HG03354 (cell line): ENCODE measurements at regions not wholly inside any gene's neighbourhood (a gene's known extent, or its start where the extent isn't known, plus 50 kb on each side); places are given as distances from the start of the nearest gene placed in this dataset.
"Not testable (repeated sequence)": the region's sequence is repeated elsewhere in the genome, so short reads cannot be mapped to it uniquely, and the experiment has no call there.

Experiments used
- ATAC-seq: cut with Tn5 transposase; IDR thresholded peaks from one replicate; pipeline ENCODE4 v1.9.1; 2021; ENCODE audit warnings: mild to moderate bottlenecking; ENCODE audit not compliant: unreplicated experiment, poor library complexity, severe bottlenecking

DNA sequence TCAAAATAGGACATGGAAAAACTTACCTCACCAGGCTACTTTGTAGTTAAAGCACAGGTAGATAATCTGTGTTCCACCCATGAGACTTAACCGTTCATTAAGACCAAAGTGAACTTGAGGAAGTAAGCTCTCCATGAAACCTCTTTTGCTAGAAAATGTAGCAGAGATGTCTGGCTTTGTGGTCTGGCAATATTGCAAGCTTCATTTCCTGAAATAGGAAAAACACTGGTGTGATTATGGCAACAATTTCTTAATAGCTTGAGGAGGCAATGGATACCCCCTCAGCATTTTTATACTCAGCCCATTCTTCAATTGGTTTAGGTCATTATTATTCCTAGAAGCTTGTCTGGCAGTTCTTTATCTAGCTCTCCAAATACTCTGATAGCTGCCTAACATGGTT lies 957.3 kb downstream of the IGSF11 start:
- ATAC-seq = no peak

DNA sequence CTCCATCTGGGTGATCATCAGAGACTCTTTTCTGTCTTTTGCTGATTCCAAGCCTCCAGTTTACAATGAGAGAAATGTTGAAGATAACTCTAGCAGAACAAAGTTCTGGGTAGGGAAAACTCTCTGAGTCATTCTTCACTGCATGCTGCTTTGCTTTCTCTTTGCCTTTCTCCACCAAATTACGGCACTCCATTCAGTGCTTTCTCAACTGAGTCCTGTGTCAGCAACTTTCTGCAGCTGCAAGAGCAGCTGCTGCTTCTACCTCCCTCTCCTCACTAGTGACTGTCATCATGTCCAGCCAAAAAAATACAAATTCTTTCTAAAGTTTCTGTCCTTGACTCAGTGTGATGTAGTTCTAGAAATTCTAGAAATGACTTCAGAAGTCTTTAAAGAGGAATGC lies 953.8 kb downstream of the IGSF11 start:
- no peak for ATAC-seq

DNA sequence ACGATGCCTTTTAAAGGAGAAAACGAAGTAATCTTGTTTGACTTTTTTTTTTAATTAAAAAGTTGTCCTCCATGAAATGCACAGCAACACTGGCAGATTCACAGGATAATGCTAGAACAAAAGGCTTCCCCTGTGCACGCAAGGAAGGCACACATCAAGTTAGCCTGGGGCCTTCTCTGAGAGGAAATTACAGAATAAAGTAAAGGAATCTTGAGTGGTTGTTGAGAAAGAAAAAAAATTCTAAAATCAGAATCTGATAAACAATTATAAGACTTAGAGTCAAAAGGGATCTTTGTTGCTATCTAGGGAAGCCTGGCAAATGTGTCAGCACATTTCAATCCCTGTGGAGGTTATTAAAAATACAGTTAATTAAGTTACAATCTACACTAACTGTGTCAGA lies 946.0 kb downstream of the IGSF11 start:
- no peak for ATAC-seq

DNA sequence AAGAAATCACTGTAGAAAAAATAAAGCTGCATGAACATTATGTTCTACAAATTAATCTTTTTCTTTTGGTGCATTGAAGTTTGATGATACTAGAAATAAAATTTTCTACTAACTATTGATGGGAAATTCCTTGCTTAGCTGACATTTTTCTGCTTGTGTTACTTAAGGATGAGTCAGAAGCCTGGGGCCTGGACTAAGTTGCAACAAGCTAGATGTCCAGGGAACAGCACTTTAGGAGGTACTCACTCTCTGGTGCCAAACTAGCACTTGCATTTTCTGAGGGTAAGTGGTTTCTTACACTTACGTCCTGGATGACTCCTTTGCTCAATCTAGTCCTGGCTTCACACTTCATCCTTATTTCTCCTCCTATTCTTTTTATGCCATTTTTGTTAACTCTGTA lies 945.1 kb downstream of the IGSF11 start:
- no peak for ATAC-seq

DNA sequence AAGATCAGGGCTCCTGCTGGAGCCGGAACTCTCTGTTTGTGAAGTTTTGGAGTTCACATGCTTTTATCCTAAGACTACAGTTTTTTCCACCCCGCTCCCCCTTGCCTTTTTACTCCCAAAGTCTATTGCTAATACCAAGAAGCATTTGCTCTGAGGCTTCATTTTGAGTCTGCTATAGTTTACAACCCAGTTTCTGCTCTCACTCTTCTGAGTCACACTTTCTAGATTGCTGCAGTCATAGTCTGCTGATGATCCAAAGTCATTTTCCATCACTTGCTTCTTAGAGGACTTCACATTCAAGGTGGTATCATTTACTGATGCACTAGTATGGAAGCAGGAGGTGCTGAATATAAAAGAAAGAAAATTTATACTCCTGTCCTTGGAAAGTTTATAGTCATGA lies 937.4 kb downstream of the IGSF11 start:
- no peak for ATAC-seq

DNA sequence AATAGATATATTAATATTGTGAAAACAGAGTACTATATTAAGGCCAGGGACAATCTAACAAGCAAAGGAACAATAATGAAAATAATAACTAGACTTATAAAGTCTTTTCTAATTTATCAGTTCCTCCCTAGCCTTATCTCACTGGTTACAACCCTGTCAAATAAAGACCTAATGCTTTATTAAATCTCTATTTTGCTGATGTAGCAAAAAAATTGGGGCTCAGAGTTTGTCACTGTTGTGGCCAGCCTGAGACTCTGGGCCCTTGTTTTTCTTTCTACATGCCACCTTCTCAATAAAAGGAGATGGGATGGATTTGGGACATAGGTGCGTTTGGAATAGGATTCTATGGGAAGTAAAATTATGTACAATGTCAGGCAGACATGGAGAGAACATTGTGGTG lies 937.0 kb downstream of the IGSF11 start:
- ATAC-seq = no peak

DNA sequence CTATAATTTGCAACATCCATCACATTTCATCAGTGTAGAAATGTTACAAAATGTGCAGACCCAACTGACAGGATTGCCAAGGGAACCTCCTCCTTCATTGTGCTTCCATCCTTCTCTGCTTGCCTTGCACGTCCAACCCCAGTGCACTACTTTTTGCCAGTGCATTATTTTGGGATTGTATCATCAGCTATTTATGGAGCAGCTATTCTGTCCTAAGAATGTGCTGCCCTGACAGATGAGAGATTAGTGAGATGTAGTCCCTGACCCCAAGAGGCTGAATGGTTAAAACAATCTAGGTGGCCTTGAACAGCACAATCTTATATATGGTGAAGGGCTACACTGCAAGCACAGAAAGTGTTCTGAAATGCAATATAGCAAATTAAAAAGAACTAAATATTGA lies 935.8 kb downstream of the IGSF11 start:
- no peak for ATAC-seq

DNA sequence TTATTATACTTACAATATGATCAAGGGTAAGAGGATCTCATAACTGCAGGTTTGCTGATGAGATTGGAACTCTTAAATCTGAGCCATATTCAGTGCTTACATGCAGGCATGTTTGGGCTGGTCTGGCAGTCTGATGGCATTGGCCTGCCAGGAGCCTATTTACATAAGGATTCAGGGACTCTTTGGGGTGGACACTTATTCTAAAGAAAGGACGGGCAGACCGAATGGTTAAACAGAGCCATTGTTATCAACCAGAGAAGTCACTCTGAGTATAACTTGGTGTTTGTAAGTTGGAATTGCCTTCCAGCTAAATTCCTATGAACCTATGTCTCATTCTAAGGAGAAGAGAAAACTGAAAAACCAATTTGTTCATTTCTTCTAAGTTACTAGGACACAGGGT lies 932.8 kb downstream of the IGSF11 start:
- no peak for ATAC-seq

DNA sequence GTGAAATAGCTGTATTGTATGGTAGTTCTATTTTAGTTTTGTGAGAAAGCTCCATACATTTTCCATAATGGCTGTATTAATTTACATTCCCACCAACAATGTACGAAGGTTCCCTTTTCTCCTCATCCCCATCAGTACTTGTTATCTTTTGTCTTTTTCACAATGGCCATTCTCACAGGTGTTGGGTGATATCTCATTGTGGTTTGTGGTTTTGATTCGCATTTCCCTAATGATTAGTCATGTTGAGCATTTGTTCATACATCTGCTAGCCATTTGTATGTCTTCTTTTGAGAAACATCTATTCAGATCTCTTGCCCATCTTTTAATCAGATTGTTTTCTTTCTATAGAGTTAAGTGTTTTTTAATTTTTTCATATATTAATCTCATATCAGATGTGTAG lies 931.9 kb downstream of the IGSF11 start:
- ATAC-seq = no peak

DNA sequence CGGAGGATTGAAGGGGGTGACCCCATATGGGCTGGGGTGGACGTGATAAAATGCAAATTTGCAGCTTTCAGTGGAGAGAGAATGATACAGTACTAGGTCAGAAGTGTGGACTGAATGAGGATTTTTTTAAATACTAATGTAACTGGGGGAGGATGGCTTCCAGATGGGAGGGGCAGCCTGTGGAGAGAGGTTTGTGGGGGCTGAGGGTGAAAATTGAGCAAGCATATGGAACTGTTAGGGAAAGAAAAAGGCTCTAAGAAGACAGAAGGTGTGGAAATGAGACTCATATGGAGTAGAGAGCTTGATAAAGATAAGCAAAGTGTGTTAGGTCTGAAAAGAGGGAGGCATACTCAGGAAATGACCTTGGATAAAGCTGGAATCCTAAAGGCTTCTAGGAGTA lies 926.4 kb downstream of the IGSF11 start:
- ATAC-seq = no peak

DNA sequence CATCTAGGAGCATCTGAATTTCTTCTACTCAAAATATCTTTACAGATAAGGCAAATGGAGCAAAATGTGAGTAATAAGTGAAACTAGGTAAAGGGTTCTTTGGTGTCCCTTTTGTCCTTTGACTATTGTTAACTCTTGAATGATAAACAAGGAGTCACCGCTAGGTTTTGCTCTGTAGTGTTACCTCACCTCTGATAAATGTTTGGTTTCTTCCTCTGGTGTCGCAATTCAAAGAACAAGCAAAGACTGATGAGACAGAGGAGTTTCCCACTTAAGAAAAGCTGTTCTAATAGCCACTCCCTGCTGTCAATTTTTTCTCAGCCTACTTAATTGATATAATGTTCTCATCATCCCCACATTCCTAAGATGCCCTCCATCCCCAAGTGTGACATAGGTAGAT lies 925.9 kb downstream of the IGSF11 start:
- no peak for ATAC-seq

DNA sequence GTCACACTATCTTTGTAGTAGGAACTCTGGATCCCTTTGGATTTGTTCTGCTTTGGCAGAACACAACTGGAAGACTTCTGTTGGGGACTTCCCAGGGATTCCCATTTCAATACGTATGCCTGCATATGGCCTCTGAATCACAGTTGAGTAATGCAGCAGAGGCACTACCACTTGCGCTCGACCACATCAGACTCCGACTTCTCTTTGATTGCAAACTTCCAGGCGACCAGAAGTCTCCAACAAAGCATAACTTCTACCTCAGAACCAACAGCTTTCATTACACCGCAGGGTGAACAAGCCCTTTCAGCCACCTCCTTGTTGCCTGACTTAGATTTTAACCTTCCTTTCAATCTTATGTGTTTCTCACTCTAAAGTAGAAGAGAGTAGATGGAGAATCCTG lies 924.4 kb downstream of the IGSF11 start:
- ATAC-seq = no peak

DNA sequence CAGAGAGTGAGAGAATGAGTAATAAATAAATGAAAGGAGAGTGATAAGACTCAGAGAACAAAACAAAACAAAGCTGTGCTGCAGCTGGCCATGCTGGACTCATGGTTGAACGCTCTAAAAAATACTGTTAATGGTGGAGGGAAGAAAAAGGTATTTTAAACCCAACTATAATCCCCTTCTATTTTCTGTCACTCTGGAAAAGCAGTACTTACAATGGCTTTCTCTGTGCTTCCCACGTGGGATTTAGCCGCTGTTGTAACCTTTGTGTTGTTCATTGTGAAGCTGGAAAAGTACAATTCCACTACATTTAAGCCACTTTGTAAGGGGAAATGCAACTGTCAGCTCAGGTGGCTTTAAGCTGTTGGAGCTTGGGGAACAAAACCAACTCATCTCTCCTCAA lies 917.7 kb downstream of the IGSF11 start:
- no peak for ATAC-seq

DNA sequence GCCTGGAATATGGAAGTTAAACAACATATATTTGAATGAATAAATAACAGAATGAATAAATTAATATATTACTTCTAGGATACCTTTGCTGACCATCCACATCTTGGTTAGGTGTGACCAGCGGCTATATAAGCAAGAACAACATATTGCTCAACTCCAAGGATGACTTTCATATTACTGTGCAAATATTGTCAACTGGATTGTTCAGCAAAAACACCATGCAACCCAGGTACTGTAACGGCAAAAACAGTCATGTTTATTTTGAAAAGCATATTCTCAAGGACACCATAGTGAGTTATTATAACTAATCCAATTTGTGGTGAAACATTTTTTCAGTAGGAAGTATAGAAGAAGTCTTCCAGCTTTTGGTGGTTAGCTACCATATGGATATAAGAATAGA lies 907.9 kb downstream of the IGSF11 start:
- no peak for ATAC-seq

DNA sequence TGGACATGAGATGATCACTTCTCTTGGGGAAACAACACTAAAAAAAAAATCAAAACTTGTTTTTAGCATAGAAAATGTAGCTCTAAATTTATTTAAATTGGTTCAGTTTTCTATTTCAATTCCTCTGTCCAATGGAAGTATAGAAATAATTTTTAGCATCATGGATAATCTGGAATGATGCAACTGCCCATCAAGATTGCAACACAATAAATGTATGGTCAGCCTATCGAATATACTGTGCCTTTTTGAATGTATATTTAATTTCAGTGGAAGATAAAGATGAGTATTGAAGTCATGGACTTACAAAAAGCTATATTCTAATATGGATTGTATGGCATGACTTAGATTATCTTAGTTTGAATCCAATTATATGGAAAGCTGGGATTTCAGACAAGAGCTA lies 906.7 kb downstream of the IGSF11 start:
- ATAC-seq = no peak

DNA sequence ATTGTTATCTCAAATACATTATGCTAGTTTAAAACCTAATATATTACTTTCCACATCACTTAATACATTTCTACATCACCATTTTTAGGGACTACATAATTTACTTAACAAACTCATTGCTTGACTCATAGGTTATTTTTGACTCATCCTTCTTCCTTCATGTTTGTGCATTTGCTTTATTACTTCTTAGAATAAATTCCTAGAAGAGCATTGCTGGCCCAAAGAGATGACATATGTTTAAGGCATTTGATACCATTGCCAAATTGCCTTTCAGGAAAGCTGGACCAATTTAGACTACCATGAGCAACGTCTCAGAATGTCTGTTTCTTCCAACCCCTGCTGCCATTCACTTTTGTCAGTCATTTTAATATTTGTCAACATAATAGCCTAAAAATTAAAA lies 905.8 kb downstream of the IGSF11 start:
- no peak for ATAC-seq

DNA sequence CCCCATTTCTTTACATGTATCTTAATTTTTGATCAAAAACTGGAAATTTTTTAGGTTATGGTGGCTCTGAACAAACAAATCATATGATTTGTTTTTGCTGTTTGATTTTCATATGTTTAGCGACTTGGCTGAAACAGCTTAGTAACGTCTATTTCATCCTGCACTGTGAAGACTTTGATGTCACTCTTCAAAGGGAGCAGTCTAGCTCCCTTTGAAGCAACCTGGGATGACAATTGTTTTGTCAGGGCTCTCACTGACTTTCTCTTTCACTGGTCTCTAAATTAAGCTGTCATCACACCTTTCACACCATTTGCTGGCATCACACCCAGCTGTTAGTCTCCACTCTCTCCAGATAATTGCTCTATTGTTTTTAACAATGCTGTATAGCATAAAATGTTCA lies 896.9 kb downstream of the IGSF11 start:
- no peak for ATAC-seq

DNA sequence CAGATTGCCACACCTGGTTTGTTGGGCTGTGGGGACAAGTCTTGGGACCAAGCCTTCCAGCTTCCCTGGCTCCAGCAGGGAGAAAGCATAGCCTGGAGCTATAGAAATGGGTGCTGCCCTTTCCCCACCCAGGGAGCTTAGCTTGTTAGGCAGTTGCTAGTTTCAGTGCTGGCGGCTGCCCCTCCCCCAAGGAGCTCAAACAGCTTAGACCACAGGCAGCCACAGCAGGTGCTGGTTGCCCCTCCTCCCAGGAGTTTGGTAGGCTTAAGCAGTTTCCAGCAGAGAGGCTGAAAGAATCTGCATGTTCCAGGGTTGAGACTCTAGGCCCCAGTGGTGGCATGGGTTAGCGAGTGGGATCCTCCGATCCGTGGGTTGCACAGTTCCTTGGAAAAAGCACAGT lies 889.7 kb downstream of the IGSF11 start:
- no peak for ATAC-seq

DNA sequence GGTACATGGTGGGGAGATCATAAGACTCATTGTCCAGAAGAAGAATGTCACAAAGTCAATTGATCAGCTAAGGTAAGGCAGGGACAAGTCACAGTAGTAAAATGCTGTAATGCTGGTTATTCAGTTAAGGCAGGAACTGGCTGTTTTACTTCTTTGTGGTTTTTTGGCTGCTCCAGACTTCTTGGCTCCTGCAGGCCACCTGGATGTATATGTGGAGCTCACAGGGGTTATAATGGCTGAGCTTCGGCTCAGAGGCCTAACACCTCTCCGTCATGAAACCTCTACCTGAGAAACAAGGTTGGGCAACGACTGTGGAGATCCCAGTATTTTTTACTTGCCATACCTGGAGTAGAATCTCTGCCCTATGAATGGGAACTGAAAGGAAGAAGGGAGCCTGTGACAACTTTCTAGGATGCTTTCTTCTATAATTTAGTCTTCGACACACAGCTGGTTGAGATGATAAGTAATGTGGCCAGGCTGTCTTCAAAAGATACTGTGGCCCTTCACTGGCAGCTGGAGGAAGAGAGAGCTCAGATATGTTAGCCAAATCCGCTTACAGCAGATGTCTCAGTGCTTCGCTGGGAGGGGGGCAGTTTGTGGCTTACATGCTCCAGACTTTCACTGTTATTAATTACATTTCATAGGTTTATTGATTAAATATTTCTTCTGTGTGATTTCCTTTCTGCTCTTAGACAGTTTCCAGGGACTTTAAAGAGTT lies 887.8 kb downstream of the IGSF11 start:
- ATAC-seq = no peak

DNA sequence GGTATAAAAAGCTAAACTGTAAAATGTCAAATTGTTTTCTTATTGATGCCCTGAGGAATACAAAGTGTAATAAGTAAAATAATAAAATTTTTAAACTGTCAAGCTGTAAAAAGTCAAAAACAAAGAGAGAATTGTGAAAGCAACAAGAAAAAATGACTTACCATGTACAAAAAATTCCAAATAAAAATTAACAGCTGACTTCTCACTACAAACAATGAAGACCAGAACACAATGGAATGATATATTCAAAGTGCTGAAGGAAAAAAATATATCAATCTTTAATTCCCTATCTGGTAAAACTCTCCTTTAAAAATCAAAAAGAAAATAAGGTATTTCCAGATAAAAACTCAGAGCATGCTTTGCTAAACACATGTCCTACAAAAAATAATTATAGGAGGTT lies 883.5 kb downstream of the IGSF11 start:
- ATAC-seq = no peak

DNA sequence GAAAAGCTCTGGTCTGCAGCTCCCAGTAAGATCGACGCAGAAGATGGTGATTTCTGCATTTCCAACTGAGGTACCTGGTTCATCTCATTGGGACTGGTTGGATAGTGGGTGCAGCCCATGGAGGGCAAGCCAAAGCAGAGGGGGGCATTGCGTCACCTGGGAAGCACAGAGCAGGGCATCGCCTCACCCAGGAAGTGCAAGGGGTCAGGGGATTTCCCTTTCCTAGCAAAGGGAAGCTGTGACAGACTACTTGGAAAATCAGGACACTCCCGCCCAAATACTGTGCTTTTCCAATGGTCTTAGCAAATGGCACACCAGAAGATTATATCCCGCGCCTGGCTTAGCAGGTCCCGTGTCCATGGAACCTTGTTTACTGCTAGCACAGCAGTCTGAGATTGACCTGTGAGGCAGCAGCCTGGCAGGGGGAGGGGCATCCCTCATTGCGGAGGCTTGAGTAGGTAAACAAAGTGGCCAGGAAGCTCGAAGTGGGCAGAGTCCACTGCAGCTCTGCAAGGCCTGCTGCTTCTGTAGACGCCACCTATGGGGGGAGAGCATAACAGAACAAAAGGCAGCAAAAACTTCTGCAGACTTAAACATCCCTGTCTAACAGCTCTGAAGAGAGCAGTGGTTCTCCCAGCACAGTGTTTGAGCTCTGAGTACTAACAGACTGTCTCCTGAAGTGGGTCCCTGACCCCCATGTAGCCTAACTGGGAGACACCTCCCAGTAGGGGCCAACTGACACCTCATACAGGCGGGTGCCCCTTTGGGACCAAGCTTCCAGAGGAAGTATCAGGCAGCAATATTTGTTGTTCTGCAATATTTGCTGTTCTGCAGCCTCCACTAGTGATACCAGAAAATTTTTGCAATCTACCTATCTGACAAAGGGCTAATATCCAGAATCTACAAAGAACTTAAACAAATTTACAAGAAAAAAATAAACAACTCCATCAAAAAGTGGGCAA lies 871.7 kb downstream of the IGSF11 start:
- ATAC-seq = not testable (repeated sequence)
